Astrocyte (in vitro differentiated cells and primary cell): ENCODE measurements at regions not wholly inside any gene's neighbourhood (a gene's known extent, or its start where the extent isn't known, plus 50 kb on each side); places are given as distances from the start of the nearest gene placed in this dataset.

Experiments
- EZH2 ChIP-seq: IDR thresholded peaks from 2 replicates; pipeline ENCODE4 v1.6.1; 2012; ENCODE audit warnings: mild to moderate bottlenecking, low read length, inconsistent platforms; ENCODE audit not compliant: insufficient read depth
- TF ChIP-seq, protein P1 (sequence below): IDR thresholded peaks from 2 replicates; pipeline ENCODE4 v1.5.1; 2011; ENCODE audit warnings: low read depth, mild to moderate bottlenecking, inconsistent platforms, low read length, moderate library complexity; ENCODE audit not compliant: insufficient read depth

DNA sequence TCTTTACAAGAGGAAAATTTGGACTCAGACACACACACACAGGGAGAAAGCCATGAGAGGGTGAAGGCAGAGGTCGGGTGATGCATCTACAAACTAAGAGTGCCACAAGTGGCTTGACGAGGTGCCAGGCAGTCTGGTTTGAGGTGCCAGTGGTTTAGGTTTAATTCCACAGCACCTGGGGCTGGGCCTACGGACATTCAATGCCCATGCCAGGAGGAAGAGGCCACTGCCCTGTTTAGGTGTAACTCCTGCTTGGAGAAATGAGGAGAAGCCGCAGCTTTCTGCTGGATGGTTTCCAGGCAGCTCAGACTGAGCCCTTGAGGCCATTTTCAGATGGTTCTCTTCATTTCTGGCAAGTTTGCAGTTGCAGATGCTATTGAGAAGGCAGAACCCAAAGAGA, 83.6 kb downstream of the HTR5A start:
- no peak for TF ChIP-seq EZH2
- TF ChIP-seq, protein P1, sequence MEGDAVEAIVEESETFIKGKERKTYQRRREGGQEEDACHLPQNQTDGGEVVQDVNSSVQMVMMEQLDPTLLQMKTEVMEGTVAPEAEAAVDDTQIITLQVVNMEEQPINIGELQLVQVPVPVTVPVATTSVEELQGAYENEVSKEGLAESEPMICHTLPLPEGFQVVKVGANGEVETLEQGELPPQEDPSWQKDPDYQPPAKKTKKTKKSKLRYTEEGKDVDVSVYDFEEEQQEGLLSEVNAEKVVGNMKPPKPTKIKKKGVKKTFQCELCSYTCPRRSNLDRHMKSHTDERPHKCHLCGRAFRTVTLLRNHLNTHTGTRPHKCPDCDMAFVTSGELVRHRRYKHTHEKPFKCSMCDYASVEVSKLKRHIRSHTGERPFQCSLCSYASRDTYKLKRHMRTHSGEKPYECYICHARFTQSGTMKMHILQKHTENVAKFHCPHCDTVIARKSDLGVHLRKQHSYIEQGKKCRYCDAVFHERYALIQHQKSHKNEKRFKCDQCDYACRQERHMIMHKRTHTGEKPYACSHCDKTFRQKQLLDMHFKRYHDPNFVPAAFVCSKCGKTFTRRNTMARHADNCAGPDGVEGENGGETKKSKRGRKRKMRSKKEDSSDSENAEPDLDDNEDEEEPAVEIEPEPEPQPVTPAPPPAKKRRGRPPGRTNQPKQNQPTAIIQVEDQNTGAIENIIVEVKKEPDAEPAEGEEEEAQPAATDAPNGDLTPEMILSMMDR: no peak
